ENCODE measurements at regions not wholly inside any gene's neighbourhood (a gene's known extent, or its start where the extent isn't known, plus 50 kb on each side); places are given as distances from the start of the nearest gene placed in this dataset.

DNA sequence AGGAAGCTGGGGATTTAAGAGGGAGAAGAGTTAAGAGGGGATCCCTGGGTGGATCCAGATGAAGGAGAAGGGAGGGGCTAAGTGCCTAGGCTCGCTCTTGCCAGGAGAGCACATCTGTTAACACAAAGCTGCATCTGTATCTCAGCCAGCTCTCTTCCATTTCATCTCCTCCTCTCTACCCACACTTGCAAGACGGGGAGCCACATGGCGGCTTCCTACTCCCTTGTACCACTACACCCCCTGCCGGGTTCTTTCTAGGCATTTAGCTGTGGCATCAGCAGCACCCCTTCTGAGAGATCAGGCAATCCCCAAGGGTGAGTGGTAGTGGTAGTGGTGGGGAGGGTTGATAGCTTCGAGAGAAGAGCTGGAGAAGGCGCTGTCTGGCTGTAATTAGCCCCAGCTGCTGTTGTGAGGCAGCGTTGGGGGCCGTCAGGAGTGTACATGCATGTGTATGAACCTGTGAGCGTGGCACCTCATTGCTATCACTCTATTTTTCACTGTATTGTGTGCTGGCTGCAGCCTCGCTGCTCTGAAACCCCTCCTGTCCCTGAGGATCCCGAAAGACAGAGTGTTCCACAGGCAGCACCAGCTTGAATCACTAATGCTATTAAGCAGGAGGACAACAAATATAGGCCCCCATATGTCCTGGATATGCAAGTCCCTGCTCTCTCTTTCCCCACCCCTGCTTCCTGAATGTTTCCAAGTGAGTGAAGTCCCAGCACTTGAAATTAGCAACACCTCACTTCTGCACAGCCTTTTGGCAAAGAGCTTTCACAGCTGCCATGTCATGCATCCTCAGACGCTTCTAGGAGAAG lies 73.7 kb downstream of the RTL9 start:
- no peak for DNase-seq

DNA sequence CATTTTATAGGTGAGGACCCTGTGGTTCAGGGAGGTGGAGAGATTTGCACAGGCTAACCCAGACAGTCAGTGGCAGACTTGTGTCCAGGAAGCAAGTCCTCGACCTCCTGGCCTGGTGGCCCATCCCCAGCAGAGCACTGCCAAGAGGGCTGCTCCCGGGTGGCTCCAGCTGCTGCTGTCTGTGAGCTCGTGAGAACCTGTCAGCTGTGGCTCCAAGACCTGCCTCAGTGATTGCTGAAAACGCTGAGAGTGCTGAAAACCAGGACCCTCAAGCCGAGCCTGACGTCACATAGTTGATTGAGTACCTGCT lies 74.2 kb downstream of the RTL9 start:
- no peak for DNase-seq

DNA sequence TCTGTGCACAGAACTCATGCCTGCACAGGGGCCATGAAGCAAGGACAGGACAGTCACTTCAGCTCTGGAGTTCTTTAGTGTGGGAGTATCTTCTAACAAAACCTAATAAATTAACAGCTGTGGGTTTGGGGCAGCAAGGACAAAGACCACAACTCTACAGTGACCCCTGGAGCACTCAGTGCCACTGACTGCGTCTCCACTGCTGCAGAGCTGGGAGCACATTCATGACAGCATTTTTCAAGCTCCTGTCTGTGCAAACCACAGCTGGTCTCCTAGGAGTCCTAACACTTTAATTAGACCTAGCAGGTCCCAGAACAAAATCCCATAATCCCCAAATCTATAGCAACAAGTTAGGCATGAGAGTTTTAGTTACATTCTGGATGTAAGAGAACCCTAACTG lies 76.5 kb downstream of the RTL9 start:
- DNase-seq = no peak

DNA sequence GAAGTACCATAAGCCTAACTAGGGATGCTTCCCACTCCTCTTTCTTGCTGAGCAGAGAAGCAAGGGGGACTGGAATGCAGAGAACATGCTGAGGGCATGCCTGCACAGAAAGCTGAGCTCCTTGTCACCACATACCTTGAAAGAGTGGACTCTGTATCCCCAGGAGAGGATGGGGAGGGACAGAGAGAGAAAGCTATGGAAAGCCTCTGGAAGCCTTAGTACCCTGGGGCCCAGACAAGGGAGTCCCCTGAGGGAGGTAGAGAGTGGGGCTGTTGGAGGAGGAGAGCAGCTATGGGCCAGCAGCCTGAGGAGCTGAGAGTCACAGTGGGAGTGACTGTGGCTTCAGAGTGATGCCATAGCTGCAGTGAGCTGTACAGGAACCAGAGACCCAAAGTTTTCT lies 77.9 kb downstream of the RTL9 start:
- DNase-seq = no peak

DNA sequence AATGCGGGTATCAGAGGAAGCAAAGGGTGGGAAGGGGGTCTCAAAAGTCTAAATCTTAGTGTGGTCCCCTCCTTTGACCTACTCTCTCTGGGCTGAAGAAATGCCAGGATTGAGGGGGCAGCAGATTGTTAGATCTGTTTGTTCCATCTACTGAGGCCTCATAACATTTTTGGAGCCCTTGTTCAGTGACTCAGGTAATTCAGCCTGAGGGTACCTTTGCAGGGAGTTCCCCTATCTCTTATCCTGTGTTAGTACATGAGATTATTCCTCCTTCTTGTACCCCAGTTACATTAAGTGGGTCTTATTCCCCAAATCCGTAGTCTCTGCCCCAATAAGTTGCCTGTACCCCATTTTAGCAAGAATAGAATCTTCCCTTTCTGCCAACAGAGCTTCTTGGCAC lies 79.0 kb downstream of the RTL9 start:
- no peak for DNase-seq

DNA sequence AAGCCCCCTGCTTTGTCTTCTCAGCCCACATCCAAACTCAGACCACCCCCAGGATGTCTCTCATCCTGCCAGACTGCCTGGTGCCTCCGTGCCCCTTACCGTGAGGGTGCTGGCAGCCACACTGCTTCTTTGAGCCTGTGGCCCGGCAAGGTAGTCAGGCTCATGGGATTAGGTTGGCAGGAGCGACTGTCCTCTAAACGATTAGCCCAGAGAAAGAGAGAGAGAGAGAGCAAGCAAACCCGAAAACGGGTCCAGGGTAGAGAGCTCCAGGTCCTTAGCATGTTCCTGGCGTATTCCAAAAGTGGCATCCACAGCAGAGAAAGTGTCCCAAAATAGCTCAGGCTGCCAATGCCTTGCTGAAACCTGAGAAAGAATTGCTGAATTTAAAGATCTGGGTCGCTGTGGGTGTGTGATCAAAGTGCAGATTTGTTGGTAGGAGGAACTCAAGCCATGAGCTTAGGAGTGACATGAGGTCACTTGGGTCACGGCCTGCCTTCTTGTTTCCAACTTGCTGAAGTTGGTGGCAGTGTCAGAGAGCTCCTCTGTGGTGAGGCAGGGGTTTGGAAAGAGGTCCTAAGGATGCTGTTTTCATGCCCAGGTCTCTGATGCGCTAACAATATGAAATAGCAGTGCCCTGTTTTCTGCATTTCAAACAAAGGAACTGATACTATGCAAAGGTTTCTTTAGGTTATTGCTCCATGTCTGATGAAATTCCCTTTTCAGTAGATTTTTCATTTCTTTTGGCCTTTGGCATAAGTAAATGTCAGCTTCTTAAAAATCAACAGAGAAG lies 81.6 kb downstream of the RTL9 start:
- DNase-seq = no peak

DNA sequence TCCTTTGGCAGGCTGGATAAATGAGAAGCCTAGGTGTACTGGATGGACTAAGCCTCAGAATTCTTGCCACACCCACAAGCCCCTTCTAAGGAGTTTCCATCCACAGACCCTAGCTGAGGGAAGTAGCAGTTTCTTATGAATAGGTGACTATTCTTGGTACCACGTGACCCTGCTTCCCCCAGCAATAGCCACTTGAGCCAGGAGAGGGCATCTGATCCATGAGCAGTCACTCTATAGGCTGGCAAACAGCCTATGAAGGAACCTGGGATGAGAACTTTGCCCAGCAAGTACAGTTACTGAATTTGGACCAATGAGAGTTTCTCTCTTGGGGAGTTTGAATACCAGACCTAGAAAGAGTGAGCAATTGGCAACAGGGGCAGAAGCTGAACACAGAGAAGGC lies 84.0 kb downstream of the RTL9 start:
- no peak for DNase-seq

DNA sequence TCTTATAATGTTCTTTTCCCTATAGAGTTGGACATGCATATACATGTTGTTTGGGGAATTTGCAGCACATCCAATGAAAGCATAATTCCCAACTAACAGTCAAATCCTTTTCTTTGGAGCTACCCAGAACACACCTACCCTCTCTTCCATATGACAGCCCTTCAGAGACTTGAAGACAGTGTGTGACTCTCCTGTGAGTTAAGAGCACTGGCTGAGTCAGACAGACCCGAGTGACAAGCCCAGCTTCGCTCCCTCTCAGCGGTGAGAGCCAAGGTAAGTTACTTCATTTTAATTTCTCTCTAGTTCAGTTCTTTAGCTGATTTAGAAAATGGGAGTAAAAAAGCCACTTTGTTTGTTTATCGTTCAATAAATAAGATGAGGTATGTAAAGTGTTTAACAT lies 86.3 kb downstream of the RTL9 start:
- no peak for DNase-seq

DNA sequence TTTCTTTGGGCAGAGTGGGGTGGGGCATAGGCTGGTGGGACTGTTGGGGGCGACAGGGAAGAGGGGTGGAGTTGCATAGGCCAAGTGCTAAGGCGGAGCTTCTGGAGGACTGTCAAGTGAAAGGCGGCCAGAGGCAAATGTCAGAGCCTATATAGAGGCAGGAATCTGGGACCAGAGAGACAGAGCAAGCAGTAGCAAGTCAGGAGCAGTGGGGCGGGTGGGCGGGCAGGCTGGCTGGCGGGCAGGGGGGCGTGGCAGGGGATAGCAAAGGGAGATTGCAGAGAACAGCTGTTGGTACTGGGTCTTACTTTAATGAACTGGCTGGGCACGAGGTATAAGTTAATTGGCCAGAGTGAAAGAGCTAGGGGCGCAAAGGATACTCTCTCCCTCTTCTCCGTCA lies 89.8 kb downstream of the RTL9 start:
- no peak for DNase-seq

DNA sequence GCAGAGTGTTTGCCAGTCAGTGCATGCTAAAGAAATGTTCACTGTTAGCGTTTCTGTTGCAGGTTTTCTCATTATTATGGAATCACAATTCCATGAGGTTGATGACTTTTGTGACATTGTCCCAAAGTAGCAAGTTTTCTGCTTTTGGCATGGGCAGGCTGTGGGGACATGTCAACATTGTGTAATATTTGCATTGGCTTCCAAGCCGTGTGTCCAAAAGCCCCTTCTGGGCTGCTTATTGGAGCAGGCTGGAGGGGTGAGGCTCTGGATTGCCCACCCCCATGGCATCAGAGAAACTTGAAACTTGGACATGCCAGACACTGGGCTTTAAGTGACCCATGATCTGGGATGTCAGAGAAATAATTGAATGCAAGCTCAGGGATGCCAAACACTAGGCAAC lies 90.7 kb downstream of the RTL9 start:
- DNase-seq = no peak

DNA sequence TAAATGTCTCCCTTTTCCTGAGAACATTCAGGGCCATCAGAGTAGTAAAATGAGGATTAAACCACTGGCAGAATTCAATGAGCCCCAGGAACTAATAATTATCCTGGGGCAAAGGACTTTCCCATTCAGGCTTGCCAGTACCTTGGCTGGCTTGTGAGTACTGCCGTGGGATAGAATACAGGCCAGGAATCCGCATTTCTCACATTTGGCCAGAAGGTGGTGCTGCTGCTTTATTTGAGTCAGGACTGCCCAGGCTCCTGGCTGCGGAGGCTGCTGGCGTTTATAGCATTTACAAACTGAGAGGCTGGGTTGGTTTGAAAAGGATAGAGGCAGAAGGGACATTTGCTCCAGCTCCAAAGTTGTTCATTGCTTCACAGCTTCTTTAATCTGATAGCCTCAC lies 91.4 kb downstream of the RTL9 start:
- peak; percentile 43 for DNase-seq

DNA sequence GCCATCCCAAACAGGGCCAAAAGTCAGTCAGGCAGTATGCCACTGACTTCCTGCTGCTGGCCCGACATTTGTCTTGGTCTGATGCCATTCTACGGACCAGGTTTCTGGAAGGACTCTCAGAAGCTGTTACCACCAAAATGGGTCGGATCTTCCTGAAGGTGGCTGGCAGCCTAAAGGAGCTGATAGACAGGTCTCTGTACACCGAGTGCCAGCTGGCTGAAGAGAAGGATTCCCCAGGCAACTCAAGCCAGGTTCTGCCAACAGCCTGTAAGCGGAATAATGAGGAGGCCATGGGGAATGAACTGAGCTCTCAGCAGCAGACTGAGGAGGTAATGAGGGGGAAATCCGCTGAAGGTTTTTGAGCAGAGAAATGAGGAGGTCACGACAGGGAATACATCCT lies 95.7 kb downstream of the RTL9 start:
- DNase-seq = no peak

DNA sequence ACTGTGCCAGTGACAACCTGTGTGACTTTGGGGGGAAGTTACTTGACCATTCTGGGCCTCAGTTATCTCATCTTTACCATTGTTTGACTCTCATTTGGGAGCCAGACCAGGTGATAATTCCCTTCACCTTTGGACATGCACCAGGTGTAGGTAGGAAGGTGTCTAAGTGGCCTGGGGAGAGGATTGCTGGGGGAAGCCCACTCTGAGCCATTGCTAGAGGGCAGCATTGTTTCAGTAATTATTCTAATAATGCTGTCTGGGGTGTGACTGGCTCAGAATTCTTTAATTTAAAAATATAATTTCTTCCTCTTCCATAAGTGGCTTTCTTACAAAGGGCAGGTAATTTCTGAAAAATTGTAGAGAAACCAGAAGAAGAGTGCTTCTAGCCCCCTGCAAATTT lies 104.3 kb downstream of the RTL9 start:
- no peak for DNase-seq

DNA sequence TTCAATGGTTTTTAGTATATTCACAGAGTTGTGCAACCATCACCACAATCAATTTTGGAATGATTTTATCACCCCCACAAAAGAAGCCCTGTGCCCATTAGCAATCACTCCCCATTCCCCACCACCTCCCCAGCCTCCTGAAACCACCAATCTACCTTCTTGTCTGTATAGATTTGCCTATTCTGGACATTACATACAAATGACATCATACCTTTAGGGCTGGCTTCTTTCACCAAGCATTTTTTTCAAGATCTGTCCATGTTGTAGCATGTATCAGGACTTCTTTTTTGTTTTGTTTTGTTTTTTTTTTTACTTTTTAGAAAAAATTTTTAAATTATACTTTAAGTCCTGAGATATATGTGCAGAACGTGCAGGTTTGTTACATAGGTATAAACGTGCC lies 108.1 kb downstream of the RTL9 start:
- DNase-seq = no peak

DNA sequence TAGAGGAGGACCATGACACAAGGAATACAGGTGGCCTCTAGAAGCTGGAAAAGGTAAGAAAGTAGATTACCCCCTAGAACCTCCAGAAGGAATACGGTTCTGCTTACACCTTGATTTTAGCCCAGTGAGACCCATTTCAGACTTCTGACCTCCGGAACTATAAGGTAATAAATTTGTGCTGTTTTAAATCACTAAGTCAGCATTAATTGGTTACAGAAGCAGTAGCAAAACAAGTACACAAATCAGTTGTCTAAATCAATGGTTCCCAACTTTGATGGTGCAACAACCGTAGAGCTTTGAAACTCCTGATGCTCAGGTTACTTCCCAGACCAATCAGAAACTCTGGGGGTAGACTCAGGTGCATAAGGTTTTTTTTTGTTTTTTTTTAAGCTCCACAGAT lies 113.6 kb downstream of the RTL9 start:
- no peak for DNase-seq

DNA sequence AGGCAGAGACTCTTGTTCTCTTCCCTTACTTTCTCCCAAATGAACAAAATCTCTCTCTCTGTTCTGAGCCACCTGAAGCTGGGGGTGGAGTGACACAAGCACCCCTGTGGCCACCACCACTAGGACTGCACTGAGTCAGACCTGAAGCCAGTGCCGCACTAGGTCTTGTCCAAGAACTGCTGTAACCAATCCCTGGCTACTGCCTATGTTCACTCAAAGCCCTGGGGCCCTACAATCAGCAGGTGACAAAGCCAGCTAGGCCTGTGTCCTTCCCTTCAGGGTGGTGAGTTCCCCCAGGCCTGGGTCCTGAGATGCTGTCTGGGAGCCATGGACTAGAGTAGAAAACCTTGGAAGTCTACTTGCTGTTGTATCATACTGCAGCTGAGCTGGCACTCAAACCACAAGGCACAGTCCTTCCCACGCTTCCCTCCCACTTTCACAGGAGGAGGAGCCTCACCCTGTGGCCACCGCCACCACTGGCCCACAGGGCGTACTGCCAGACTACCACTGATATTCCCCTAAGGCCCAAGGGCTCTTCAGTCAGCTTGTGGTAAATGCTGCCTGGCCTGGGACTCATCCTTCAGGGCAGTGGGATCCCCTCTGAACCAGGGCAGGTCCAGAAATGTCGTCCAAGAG lies 119.1 kb downstream of the RTL9 start:
- no peak for DNase-seq

DNA sequence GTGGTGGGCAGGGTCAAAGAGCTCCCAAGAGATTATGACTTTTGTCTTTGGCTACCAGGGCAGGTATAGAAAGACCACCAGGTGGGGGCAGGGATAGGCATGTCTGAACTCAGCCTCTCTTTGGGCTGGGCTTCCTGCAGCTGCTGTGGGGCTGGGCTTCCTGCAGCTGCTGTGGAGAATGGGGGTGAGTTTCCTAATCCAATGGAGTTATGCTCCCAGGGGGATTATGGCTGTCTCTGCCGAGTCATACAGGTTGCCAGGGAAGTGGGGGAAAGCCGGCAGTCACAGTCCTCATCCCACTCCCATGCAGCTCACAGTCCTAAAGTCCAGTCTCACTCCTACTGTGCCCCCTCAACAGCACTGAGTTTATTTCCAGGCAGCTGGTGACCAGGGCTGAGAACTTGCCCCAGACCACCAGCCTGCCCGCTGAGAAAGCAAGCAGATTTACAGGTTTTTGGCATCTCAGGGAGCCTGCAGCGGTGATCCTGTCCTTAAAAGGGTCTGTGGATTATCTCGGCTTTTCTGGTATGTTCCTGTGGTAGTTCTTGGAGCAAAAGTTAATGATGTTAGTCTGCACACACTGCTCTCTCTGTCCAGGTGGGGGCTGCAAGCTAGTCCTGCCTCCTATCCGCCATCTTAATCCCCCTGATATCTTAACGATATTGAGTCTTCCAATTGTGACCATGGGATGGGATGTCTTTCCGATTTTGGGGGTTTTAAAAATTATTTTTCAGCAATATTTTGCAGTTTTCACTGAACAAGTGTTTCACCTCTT lies 133.4 kb downstream of the RTL9 start:
- DNase-seq = no peak

DNA sequence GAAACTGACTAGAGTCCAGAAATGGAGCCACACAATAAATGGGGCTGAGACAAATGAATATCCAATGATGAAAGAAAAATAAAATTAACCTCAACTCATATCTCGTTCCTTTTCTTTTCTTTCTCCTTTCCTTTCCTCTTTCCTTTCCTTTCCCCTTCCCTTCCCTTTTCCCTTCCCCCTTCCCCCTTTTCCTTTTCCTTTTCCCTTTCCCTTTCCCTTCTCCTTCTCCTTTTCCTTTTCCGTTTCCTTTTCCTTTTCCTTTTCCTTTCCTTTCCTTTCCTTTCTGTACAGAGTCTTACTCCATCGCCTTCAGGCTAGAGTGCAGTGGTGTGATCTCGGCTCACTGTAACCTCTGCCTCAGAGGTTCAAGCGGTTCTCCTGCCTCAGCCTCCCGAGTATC lies 146.3 kb downstream of the RTL9 start:
- DNase-seq = no peak

DNA sequence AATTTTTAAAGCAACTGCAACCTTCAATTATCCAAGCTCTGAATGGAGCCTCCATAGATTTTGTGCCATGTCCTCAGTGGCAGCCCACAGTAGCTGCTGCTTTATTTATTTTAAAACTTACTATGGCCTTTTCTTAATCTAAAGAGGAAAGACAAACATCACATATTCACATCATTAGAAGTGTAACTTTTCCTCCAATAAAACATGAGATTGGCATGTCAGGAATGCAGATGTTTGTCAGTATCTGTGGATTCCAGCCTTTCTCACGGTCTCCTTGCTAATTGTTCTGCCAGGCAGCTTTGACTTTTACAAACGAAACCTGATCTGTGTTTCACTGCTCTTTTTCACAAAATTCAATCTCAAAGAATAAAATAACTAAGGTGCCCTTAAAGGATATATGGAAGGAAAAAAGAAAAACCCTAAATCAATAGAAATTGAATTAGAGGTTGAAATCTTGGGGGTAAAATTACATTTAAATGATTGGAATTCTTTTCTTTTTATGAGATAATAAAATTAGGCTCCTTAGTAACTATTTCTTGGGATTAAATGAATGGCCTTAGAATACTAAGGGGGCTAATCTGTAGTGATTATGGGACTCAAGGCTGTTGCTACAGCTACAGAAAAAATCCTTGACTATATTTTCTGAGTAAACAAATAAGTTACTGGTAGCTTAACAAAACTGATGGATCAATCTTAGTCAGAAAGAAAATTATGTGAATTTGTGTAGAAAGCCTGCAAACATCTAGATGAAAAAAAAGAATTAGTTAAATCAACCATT lies 151.3 kb downstream of the RTL9 start:
- DNase-seq = peak; percentile 14

DNA sequence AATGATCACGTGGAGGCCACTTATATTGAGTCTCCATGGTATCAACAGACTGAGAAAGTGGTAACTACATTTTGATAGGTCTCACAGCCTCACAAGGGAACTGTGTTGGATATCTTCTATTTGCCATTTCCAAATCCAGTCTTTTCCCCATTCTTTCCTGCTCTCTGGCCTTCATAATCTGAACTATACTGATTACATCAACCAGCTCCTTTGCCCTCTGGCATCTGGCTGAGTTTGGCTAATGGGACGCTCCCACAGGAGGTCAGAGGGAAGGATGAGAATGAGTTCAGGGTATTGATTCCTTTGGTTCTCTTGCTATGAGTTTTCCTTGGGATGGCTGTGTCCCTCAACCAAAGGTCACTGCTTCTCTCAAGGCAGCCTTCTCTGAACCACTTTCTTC lies 152.6 kb downstream of the RTL9 start:
- no peak for DNase-seq

DNA sequence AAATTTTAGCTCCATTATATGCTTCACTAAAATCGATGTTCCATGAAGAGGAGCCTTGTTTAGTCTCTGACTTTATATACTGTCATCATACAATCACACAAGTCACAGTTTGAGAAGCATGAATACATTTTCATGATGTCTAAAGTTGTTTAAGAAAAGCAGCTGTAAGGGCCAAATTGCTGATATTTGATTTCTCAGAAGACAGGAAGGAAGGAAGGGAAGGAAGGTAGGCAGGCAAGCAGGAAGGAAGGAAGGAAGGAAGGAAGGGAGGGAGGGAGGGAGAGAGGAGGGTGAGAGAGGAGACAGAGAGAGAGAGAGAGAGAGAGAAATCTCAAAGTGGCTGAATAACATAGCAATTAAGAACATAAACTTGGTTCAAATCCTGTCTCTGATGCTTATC lies 153.7 kb downstream of the RTL9 start:
- no peak for DNase-seq

DNA sequence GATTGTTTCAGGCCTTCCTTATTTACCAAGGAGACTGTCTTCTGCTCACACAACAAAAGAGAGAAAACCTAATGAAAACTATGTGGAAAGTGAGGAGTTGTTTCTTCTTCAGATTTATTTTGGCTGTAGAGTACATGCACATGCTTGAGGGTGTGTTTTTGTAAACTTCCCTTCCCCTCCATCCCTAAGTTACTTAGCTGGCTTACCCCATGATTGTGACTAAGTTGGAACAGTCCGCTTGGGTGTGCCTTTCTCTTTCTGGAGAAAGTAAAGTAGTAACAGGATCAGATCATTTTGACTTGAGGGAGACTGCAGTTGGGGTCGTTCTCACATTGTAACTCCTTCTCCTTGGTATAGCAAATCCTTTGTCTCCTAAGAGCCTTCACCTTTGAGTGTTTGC lies 155.9 kb downstream of the RTL9 start:
- DNase-seq = no peak

DNA sequence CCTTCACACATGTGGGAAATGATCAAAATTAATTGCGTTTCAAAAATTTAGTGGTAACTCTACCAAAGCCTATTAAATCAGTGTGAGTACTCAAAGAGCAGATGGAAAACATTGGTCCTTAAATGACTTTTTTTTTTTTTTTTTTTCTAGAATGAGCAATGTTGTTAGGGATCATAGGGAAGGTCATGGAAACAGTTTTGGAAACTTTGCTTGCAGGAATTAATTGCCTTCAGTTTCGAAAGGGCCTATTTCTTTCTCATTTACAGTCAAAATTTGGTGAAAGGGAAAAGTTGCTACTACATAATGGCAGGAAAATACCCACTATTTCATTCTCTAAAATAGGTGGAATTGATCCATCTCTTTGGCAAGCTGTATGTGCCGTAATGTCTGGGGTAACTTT lies 160.9 kb downstream of the RTL9 start:
- no peak for DNase-seq
